Glutamatergic neuron (in vitro differentiated cells): ENCODE measurements at regions not wholly inside any gene's neighbourhood (a gene's known extent, or its start where the extent isn't known, plus 50 kb on each side); places are given as distances from the start of the nearest gene placed in this dataset.

ENCODE experiments used
- DNase-seq: peaks from one replicate; pipeline ENCODE4 v3.0.0; 2022
- H3K27ac Mint-ChIP-seq: one replicate; pipeline ENCODE4 v1.8.0; 2020; ENCODE audit warnings: mild to moderate bottlenecking, mixed read lengths, inconsistent platforms; ENCODE audit not compliant: unreplicated experiment
- H3K27me3 Mint-ChIP-seq: one replicate; pipeline ENCODE4 v1.8.0; 2020; ENCODE audit warnings: mild to moderate bottlenecking, moderate library complexity, mixed read lengths, inconsistent platforms; ENCODE audit not compliant: unreplicated experiment
- H3K36me3 Mint-ChIP-seq: one replicate; pipeline ENCODE4 v1.8.0; 2020; ENCODE audit warnings: mild to moderate bottlenecking, mixed read lengths, inconsistent platforms; ENCODE audit not compliant: unreplicated experiment
- H3K4me1 Mint-ChIP-seq: one replicate; pipeline ENCODE4 v1.8.0; 2020; ENCODE audit warnings: mild to moderate bottlenecking, low read depth, mixed read lengths, inconsistent platforms; ENCODE audit not compliant: unreplicated experiment
- H3K4me3 Mint-ChIP-seq: one replicate; pipeline ENCODE4 v1.8.0; 2020; ENCODE audit warnings: mild to moderate bottlenecking, mixed read lengths, inconsistent platforms; ENCODE audit not compliant: unreplicated experiment
- H3K9me3 Mint-ChIP-seq: one replicate; pipeline ENCODE4 v1.8.0; 2020; ENCODE audit warnings: mild to moderate bottlenecking, moderate library complexity, mixed read lengths, inconsistent platforms; ENCODE audit not compliant: unreplicated experiment
- TF ChIP-seq, protein P1 (sequence below): fragments of 200-600 bp; sonication (generic); IDR thresholded peaks from one replicate; pipeline ENCODE4 v1.5.0; 2021; ENCODE audit not compliant: partially characterized antibody, unreplicated experiment

DNA sequence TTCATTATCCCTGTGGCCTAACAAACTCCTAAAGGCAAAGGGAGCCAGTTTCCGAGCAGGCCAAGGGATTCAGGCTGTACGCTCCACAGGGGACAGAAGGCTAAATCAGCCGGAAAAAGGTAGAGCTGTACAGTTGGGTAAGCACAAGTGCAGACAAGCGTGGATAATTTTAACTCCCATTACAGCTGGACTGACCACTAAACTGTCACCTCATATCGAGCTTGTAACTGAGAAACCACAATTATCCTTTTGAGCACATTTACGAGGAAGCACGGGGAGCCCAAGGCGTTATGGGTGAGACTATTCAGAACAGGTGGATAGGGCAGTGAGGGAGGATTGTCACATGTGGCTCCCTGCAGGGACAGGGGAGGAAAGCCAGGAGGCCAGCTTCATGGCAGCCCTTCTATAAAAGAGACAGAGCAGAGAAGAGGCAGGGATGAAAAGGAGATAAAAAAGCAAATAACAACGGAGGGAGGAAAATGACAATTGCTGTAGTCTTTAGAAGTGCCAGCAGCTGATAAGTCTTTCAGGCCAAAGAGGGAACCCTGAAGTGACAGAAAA is 288.0 kb downstream of the FGFR2 start:
- Mint-ChIP-seq H3K36me3 (no peaks in the 10 kb centered on the region), H3K4me3 (no peak overlapping the region), H3K9me3 (peaks cover under 1% of the 10 kb centered on the region), H3K27ac (peak overlapping the region; percentile 41), H3K27me3 (no peaks in the 10 kb centered on the region), H3K4me1 (peaks cover 25% of the 10 kb centered on the region)
- TF ChIP-seq, protein P1, sequence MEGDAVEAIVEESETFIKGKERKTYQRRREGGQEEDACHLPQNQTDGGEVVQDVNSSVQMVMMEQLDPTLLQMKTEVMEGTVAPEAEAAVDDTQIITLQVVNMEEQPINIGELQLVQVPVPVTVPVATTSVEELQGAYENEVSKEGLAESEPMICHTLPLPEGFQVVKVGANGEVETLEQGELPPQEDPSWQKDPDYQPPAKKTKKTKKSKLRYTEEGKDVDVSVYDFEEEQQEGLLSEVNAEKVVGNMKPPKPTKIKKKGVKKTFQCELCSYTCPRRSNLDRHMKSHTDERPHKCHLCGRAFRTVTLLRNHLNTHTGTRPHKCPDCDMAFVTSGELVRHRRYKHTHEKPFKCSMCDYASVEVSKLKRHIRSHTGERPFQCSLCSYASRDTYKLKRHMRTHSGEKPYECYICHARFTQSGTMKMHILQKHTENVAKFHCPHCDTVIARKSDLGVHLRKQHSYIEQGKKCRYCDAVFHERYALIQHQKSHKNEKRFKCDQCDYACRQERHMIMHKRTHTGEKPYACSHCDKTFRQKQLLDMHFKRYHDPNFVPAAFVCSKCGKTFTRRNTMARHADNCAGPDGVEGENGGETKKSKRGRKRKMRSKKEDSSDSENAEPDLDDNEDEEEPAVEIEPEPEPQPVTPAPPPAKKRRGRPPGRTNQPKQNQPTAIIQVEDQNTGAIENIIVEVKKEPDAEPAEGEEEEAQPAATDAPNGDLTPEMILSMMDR, result no peak
- no peak for DNase-seq

DNA sequence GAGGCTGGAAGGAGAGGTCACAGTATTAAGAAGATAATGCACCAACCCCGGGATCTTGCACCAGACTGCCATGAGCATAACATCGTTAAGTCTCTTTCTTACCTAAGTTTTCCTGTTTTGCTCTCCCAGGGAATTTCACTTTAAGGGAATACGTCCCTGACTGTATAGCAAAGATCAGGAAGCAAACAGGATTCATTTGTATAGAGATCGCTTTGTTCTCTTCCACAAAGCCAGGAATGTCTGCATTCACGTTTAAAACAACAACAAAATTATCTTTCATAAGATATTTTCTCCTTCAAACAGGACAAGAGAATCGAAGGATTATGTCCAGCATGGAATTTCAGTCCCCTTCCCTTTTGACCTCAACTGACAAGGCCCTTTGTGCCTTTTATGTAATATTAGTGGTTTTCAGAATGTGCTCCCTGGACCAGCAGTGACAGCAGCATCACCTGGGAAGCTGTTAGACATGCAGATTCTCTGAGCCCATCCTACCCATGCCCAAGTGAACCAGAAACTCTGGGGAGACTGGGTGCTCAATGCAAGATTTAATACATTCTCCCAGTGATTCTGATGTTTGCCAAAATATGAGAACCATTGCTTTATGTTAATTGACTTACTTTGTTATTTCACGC is 286.3 kb downstream of the FGFR2 start:
- TF ChIP-seq, protein P1, result no peak
- H3K4me3 Mint-ChIP-seq, result no peak overlapping the region
- no peaks in the 10 kb centered on the region for H3K27me3 Mint-ChIP-seq
- peaks cover 22% of the 10 kb centered on the region for H3K4me1 Mint-ChIP-seq
- peaks cover 1% of the 10 kb centered on the region for H3K9me3 Mint-ChIP-seq
- H3K27ac Mint-ChIP-seq, result no peak overlapping the region
- H3K36me3 Mint-ChIP-seq, result no peaks in the 10 kb centered on the region
- DNase-seq, result no peak

DNA sequence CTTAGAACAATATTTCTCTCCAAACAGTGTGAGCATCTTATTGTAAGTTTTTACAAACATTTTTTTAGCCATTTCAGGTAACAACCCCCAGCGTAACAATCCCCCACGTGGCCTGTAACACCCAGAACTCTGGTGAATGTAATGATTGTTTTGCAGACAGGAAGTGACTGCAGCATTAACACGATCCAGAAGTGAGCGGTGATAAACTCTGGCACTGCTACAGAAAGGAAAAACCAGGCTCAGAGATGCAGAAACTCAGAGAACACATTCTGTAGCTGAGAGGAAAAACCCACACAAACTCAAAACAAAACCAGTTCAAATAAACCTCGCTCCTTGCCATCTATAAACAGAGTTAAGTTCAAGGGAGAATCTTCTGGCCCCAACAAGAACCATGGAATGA is 285.7 kb downstream of the FGFR2 start:
- Mint-ChIP-seq H3K36me3 (no peaks in the 10 kb centered on the region), H3K27me3 (no peaks in the 10 kb centered on the region), H3K4me1 (peaks cover 22% of the 10 kb centered on the region), H3K9me3 (peaks cover 1% of the 10 kb centered on the region), H3K27ac (no peak overlapping the region), H3K4me3 (no peak overlapping the region)
- DNase-seq, result no peak
- TF ChIP-seq, protein P1, result no peak

DNA sequence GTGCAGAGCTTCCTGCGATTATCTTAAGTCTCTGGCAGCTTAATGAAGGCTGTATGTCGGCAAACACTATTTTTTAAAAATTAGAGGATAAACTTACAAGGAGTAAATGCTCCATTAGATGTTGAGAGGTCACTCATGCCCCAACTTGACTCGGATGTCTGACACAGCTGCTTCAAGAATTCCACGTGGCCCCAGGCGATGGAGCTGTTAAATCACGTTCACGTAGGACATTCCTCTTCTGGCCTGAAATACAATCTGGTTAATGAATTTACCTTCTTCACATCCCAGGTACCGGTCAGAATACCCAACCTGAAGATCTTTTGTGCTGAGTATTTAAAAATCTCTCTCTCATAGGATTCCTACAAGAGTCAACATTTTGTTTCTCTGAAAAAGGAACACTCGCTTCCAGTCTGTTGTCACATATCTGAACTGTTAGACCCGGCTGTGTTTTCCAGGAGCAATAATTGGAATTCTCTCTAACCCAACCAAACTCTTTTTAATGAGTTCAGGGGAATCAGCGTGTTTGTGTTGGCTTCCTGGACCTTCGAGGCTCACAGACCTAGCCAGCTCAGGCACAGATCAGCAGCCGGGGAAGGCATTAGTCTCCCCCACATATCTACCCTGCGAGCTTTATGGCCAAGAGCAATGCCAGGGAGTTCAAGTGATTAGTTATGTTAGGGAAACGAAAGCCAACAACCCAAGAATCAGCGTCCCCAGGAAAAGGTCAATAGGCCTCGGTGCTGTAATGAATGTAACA is 284.9 kb downstream of the FGFR2 start:
- TF ChIP-seq, protein P1, result no peak
- no peak overlapping the region for H3K4me3 Mint-ChIP-seq
- no peaks in the 10 kb centered on the region for H3K27me3 Mint-ChIP-seq
- H3K4me1 Mint-ChIP-seq, result peaks cover 20% of the 10 kb centered on the region
- H3K36me3 Mint-ChIP-seq, result peaks cover 5% of the 10 kb centered on the region
- H3K9me3 Mint-ChIP-seq, result peaks cover 3% of the 10 kb centered on the region
- no peak overlapping the region for H3K27ac Mint-ChIP-seq
- no peak for DNase-seq

DNA sequence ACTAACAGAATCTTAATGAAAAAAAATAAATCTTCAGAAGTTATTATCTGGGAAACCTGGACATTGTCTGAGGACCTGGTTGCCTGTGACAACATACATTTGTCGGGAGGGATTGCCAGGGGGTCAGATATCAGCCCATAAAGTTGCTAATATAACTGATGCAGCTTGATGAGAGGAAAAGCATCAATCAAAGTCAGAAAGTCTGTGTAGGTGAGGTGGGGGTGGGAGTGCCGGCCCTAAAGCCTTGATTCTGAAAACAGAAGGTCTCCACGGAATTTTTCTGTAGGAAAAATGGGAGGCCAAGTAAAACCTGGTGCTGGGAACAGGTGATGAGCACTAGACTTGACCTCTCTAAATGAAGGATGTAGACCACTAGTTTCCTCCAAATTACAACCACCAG is 281.8 kb downstream of the FGFR2 start:
- TF ChIP-seq, protein P1, result no peak
- Mint-ChIP-seq H3K4me1 (peaks cover 8% of the 10 kb centered on the region), H3K9me3 (peaks cover 3% of the 10 kb centered on the region), H3K27ac (no peak overlapping the region), H3K27me3 (no peaks in the 10 kb centered on the region), H3K36me3 (peaks cover 7% of the 10 kb centered on the region), H3K4me3 (no peak overlapping the region)
- DNase-seq, result no peak
